Activated naive CD4-positive, alpha-beta T cell treated with anti-CD3 and anti-CD28 coated beads, Interleukin-2, amount 10 ng/mL, durations not matched to agents 7 days and 5 days (primary cell): ENCODE measurements at regions not wholly inside any gene's neighbourhood (a gene's known extent, or its start where the extent isn't known, plus 50 kb on each side); places are given as distances from the start of the nearest gene placed in this dataset.

Experiments used
- CTCF ChIA-PET: fragments of 350-600 bp; sonication (Branson Sonifier 250); formaldehyde crosslinking; loops from one replicate; lab custom pipeline; 2021; ENCODE audit warnings: antibody characterized with exemption; lab: Charles Lee
- DNase-seq: peaks from one replicate; pipeline ENCODE4 v3.0.0-alpha.2; 2020
- H3K27ac Mint-ChIP-seq: one replicate; pipeline ENCODE4 v1.8.0; 2021; ENCODE audit warnings: mild to moderate bottlenecking, moderate library complexity, mixed read lengths
- H3K27me3 Mint-ChIP-seq: one replicate; pipeline ENCODE4 v1.8.0; 2021; ENCODE audit warnings: mild to moderate bottlenecking, mixed read lengths
- H3K36me3 Mint-ChIP-seq: one replicate; pipeline ENCODE4 v1.8.0; 2021; ENCODE audit warnings: mixed read lengths
- H3K4me1 Mint-ChIP-seq: one replicate; pipeline ENCODE4 v1.8.0; 2021; ENCODE audit warnings: mixed read lengths
- H3K4me3 Mint-ChIP-seq: one replicate; pipeline ENCODE4 v1.8.0; 2021; ENCODE audit warnings: mild to moderate bottlenecking, moderate library complexity, mixed read lengths
- H3K9me3 Mint-ChIP-seq: one replicate; pipeline ENCODE4 v1.8.0; 2021; ENCODE audit warnings: mixed read lengths

- H3K9me3 Mint-ChIP-seq, result peaks cover 13% of the 10 kb centered on the region
- H3K4me3 Mint-ChIP-seq, result no peak overlapping the region
- H3K36me3 Mint-ChIP-seq, result peaks cover 2% of the 10 kb centered on the region
- CTCF ChIA-PET, result no interaction called here
- no peaks in the 10 kb centered on the region for H3K27me3 Mint-ChIP-seq
- H3K27ac Mint-ChIP-seq, result peak overlapping the region; percentile 83
- peaks cover 16% of the 10 kb centered on the region for H3K4me1 Mint-ChIP-seq
- peak; percentile 47 for DNase-seq
Measured at GRCh38 chr7:47647181-47647917, 65.4 kb upstream of the TNS3 start.

GRCh38 chr7:47643716-47644400 is 61.9 kb upstream of the TNS3 start:
- Mint-ChIP-seq H3K4me3 (no peak overlapping the region), H3K27me3 (no peaks in the 10 kb centered on the region), H3K36me3 (peaks cover 2% of the 10 kb centered on the region), H3K4me1 (peaks cover 16% of the 10 kb centered on the region), H3K9me3 (peaks cover 13% of the 10 kb centered on the region), H3K27ac (no peak overlapping the region)
- no peak for DNase-seq
- CTCF ChIA-PET, result interaction anchor here (0.6 kb wide), 1 partner anchor 467 kb away, joined by 3 read pairs; no protein-coding TSS in a partner anchor

DNA sequence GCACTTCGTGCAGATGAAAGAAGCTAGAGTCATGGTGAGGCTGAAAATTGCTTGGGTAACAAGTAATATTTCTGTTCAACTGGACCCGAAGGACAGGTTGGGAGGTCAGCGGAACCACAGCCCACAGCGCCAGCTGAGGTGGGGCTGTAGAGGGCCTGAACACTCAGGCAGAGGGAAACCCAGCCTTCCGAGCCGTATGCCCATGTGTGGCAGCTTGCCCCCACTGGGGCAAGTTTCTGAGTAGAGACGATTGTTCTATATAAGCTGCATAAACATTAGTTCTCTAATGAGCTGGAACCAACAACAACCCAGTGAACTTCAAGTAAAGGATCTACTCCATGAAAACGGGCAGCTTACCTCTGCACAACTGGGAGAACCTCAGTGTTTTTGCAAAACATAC is 58.4 kb upstream of the TNS3 start:
- CTCF ChIA-PET, result interaction anchor here (0.6 kb wide), 1 partner anchor 186 kb away, joined by 3 read pairs; no protein-coding TSS in a partner anchor

GRCh38 chr7:47639495-47640110 is 57.7 kb upstream of the TNS3 start:
- Mint-ChIP-seq H3K27ac (peak overlapping the region; percentile 9), H3K9me3 (peaks cover 9% of the 10 kb centered on the region), H3K36me3 (peaks cover 2% of the 10 kb centered on the region), H3K4me1 (no peaks in the 10 kb centered on the region), H3K27me3 (peaks cover 10% of the 10 kb centered on the region), H3K4me3 (no peak overlapping the region)
- CTCF ChIA-PET, result no interaction called here
- DNase-seq, result no peak

More for the DNA sequence above, 58.4 kb upstream of the TNS3 start:
- peaks cover 2% of the 10 kb centered on the region for H3K36me3 Mint-ChIP-seq
- no peaks in the 10 kb centered on the region for H3K4me1 Mint-ChIP-seq
- H3K27me3 Mint-ChIP-seq, result peaks cover 6% of the 10 kb centered on the region
- peaks cover 13% of the 10 kb centered on the region for H3K9me3 Mint-ChIP-seq
- DNase-seq, result no peak
- H3K27ac Mint-ChIP-seq, result no peak overlapping the region
- H3K4me3 Mint-ChIP-seq, result no peak overlapping the region

- Mint-ChIP-seq H3K36me3 (peaks cover 2% of the 10 kb centered on the region), H3K4me1 (no peaks in the 10 kb centered on the region), H3K9me3 (peaks cover 4% of the 10 kb centered on the region), H3K27me3 (peaks cover 10% of the 10 kb centered on the region), H3K27ac (no peak overlapping the region), H3K4me3 (no peak overlapping the region)
- DNase-seq, result no peak
- CTCF ChIA-PET, result no interaction called here
Measured at GRCh38 chr7:47638679-47639315, 56.9 kb upstream of the TNS3 start.

GRCh38 chr7:47636433-47637175 is 54.7 kb upstream of the TNS3 start:
- CTCF ChIA-PET, result no interaction called here
- no peak for DNase-seq
- Mint-ChIP-seq H3K27me3 (peaks cover 15% of the 10 kb centered on the region), H3K27ac (no peak overlapping the region), H3K4me1 (no peaks in the 10 kb centered on the region), H3K4me3 (no peak overlapping the region), H3K9me3 (no peaks in the 10 kb centered on the region), H3K36me3 (no peaks in the 10 kb centered on the region)

DNA sequence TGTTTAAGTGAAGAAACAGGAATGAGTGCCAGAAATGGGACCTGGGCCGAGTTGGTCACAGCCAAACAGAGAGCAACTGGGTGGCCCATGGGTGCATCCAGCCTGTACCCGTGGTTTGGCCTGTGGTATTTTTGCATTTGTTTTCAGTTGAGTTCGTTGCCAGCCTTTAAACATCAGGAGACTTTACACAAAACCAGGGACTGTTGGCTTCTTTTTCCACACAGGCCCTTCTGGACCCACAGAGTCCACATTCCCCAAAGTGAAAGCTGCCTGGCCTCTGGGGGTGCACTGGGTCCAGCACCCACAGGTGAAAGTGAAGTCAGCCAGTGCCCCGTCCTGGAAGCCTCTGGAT is 54.1 kb upstream of the TNS3 start:
- Mint-ChIP-seq H3K9me3 (no peaks in the 10 kb centered on the region), H3K36me3 (no peaks in the 10 kb centered on the region), H3K27ac (no peak overlapping the region), H3K27me3 (peaks cover 15% of the 10 kb centered on the region), H3K4me3 (no peak overlapping the region), H3K4me1 (no peaks in the 10 kb centered on the region)
- CTCF ChIA-PET, result no interaction called here
- no peak for DNase-seq

DNA sequence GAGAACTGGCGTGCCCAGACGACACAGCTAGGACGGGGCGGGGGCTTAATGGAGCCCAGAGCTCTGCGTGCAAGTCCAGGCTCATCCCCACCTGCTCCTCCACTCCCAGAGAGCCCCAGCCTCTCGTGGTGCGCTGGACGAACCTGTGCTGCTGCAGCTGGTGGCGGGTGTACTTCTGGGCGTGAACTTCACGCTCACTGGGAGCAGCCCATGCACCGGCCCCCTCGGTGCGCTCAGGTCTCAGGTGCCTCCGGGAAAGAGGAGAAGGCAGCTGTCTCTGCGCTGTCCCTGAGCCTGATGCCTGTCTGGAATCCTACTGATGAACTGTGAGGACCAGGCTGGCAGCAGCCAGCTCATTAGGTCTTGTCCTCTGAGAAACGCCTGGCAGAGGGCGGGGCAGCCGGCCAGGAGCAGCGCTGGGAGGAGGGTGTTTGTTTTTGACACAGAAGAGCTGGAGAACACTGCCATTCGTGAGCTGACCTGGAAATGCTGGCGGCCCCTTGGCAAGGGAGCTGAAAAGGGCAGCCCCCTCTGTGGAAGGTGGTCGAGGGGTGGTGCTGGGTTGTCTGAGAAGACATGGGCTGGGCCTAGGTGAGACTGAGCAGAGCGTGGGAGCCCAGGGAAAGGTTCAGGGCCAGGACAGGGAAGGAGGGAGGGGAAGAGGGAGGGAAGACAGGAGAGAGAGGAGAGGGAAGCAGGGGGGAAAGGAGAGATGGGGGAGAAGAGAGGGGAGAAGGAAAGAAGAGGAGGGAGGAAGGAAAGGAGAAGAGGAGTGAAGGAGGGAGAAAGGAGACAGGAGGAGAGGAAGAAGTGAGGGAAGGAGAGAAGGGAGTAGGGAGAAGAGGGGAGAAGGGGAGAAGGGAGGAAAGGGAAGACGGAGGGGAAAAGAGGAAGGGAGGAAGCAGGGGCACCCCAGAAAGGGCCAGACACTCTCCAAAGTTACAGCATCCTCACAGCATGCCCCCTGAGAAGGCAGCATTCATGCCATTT is 53.5 kb upstream of the TNS3 start:
- peaks cover 15% of the 10 kb centered on the region for H3K27me3 Mint-ChIP-seq
- DNase-seq, result no peak
- H3K4me1 Mint-ChIP-seq, result no peaks in the 10 kb centered on the region
- H3K36me3 Mint-ChIP-seq, result no peaks in the 10 kb centered on the region
- no peak overlapping the region for H3K4me3 Mint-ChIP-seq
- no peak overlapping the region for H3K27ac Mint-ChIP-seq
- H3K9me3 Mint-ChIP-seq, result no peaks in the 10 kb centered on the region
- CTCF ChIA-PET, result no interaction called here

- peaks cover 15% of the 10 kb centered on the region for H3K27me3 Mint-ChIP-seq
- no peak for DNase-seq
- CTCF ChIA-PET, result no interaction called here
- no peaks in the 10 kb centered on the region for H3K9me3 Mint-ChIP-seq
- no peak overlapping the region for H3K4me3 Mint-ChIP-seq
- H3K36me3 Mint-ChIP-seq, result no peaks in the 10 kb centered on the region
- H3K27ac Mint-ChIP-seq, result no peak overlapping the region
- no peaks in the 10 kb centered on the region for H3K4me1 Mint-ChIP-seq
Measured at GRCh38 chr7:47634273-47634672, 52.4 kb upstream of the TNS3 start.

GRCh38 chr7:47633134-47633533 is 51.2 kb upstream of the TNS3 start:
- H3K9me3 Mint-ChIP-seq, result no peaks in the 10 kb centered on the region
- no peaks in the 10 kb centered on the region for H3K36me3 Mint-ChIP-seq
- H3K4me1 Mint-ChIP-seq, result no peaks in the 10 kb centered on the region
- H3K27ac Mint-ChIP-seq, result no peak overlapping the region
- CTCF ChIA-PET, result no interaction called here
- no peak for DNase-seq
- H3K4me3 Mint-ChIP-seq, result no peak overlapping the region
- H3K27me3 Mint-ChIP-seq, result peaks cover 15% of the 10 kb centered on the region
